ENCODE measurements at regions not wholly inside any gene's neighbourhood (a gene's known extent, or its start where the extent isn't known, plus 50 kb on each side); places are given as distances from the start of the nearest gene placed in this dataset.

GRCh38 chr2:144711084-144711483 lies 191.2 kb upstream of the ZEB2 start:
- no peak for DNase-seq (ENCODE audit: extremely low spot score)
- POLR2A ChIA-PET = no interaction called here
- CTCF ChIA-PET = no interaction called here
- TF ChIP-seq CTCF (IDR thresholded peaks at IDR 0.05; ENCODE audit: control extremely low read depth, extremely low read depth, low read depth, missing control alignments) = no peak

- CTCF ChIA-PET = no interaction called here
- TF ChIP-seq CTCF (IDR thresholded peaks at IDR 0.05; ENCODE audit: control extremely low read depth, extremely low read depth, low read depth, missing control alignments) = no peak
- POLR2A ChIA-PET = no interaction called here
- no peak for DNase-seq (ENCODE audit: extremely low spot score)
These were observed 188.7 kb upstream of the ZEB2 start for GRCh38 chr2:144708626-144709025.

- CTCF ChIA-PET = no interaction called here
- POLR2A ChIA-PET = no interaction called here
These were observed 187.9 kb upstream of the ZEB2 start for GRCh38 chr2:144707736-144708326.

DNA sequence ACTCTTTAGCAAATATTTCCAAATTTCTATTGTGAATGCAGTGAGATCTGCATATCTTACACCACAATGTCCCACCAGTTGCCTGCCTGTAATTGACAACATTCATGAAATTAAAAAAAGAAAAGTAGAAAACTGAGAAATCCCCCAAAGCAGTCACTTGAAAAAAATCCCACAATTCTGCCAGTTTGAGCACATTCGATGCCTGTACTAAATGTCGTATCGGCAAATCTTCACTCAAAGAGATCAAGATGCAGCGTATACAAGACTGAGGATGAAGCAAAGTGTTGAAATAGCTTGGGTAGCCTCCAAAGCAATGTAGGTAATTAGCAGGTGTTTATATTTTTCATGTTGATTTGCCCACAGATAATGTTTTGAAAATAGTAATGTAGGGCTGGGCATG lies 186.7 kb upstream of the ZEB2 start:
- no peak for DNase-seq (ENCODE audit: extremely low spot score)
- POLR2A ChIA-PET = no interaction called here
- no peak for TF ChIP-seq CTCF (IDR thresholded peaks at IDR 0.05; ENCODE audit: control extremely low read depth, extremely low read depth, low read depth, missing control alignments)
- CTCF ChIA-PET = no interaction called here

More at GRCh38 chr2:144707736-144708326, 187.9 kb upstream of the ZEB2 start:
- no peak for TF ChIP-seq CTCF (IDR thresholded peaks at IDR 0.05; ENCODE audit: control extremely low read depth, extremely low read depth, low read depth, missing control alignments)
- no peak for DNase-seq (ENCODE audit: extremely low spot score)

DNA sequence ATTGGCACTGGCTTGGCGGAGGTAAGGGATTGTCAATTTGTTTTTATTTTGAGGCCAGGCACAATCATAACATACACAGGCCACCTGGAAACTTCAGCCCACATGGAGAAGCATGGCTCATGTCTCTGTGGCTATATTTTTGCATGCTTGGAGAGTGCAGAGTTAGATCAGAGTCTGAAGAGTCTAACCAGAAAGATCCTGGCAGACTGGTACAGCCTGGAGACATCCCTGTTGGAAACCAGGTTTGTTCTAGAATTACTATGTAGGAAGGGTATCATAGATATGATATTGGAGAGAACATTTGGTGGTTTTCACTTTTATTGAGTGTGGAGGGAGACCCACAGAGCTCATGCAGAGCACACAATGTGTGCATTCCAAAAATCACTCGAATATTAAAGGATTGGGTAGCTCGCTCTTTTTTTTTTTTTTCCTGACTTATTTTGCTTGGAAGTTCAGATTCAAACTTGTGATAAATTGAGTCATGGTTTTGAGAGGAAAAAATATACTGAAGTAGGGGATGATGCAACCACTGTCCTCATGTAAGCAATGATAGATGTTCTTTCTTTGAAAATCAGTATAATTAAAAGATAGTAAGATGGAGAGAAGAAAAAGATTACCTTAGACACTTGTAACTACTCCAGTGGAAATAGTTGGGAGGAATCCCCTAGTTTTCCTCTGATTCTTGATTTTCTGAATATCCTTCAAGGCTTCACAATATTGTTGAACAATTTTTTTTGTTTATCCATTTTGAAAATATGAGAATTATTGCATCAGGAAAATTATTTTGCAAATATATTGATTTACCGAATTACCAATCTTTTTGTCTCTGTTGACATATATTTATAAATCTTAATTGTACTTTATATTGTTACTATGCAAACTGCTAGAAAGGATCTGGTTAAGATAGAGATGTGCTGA lies 185.7 kb upstream of the ZEB2 start:
- no peak for DNase-seq (ENCODE audit: extremely low spot score)
- POLR2A ChIA-PET = no interaction called here
- CTCF ChIA-PET = no interaction called here
- no peak for TF ChIP-seq CTCF (IDR thresholded peaks at IDR 0.05; ENCODE audit: control extremely low read depth, extremely low read depth, low read depth, missing control alignments)

DNA sequence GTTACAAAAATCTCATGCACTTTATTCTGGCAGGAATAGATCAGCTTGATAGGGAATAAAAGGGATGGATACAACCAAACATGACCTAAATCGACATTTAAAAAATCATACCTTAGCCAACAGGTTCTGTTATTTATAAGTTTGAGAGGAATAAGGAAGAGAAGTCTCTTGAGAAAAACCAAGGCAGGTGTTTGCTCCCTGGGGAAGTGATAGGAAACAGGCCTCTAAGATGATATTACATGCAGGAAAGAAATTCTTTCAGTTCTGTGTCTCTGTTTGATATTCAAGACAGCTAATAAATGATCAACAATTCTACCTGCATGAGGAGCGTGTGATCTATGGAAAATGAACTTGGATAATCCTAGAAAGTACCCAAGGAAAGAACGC lies 184.8 kb upstream of the ZEB2 start:
- no peak for DNase-seq (ENCODE audit: extremely low spot score)
- CTCF ChIA-PET = no interaction called here
- POLR2A ChIA-PET = no interaction called here
- TF ChIP-seq CTCF (IDR thresholded peaks at IDR 0.05; ENCODE audit: control extremely low read depth, extremely low read depth, low read depth, missing control alignments) = no peak
